SU-DHL-6 (cell line): ENCODE measurements at regions not wholly inside any gene's neighbourhood (a gene's known extent, or its start where the extent isn't known, plus 50 kb on each side); places are given as distances from the start of the nearest gene placed in this dataset.

Experiments used
- EZH2phosphoT487 ChIP-seq: fragments of 200-600 bp; sonication (generic), shearing (Covaris generic); conservative IDR thresholded peaks from 2 replicates; pipeline ENCODE4 v1.6.1; 2018; ENCODE audit warnings: mild to moderate bottlenecking, antibody characterized with exemption, low read length, moderate library complexity, mixed read lengths
- TF ChIP-seq, protein P1 (sequence below): fragments of 200-600 bp; sonication (generic); IDR thresholded peaks from one replicate; pipeline ENCODE4 v1.5.1; 2017; ENCODE audit warnings: antibody characterized with exemption, mild to moderate bottlenecking, low read length, moderate library complexity; ENCODE audit not compliant: insufficient read depth, poor library complexity, severe bottlenecking

GRCh38 chr17:52384695-52385094 lies 226.2 kb upstream of the CA10 start:
- TF ChIP-seq, protein P1, sequence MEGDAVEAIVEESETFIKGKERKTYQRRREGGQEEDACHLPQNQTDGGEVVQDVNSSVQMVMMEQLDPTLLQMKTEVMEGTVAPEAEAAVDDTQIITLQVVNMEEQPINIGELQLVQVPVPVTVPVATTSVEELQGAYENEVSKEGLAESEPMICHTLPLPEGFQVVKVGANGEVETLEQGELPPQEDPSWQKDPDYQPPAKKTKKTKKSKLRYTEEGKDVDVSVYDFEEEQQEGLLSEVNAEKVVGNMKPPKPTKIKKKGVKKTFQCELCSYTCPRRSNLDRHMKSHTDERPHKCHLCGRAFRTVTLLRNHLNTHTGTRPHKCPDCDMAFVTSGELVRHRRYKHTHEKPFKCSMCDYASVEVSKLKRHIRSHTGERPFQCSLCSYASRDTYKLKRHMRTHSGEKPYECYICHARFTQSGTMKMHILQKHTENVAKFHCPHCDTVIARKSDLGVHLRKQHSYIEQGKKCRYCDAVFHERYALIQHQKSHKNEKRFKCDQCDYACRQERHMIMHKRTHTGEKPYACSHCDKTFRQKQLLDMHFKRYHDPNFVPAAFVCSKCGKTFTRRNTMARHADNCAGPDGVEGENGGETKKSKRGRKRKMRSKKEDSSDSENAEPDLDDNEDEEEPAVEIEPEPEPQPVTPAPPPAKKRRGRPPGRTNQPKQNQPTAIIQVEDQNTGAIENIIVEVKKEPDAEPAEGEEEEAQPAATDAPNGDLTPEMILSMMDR, result no peak
- TF ChIP-seq EZH2phosphoT487, result no peak
